Prostate gland (tissue), 2 donors: ENCODE measurements at regions not wholly inside any gene's neighbourhood (a gene's known extent, or its start where the extent isn't known, plus 50 kb on each side); places are given as distances from the start of the nearest gene placed in this dataset.

Experiments
- POLR2A ChIP-seq: fragments of 450-650 bp; IDR thresholded peaks from one replicate; pipeline ENCODE4 v1.6.1; 2016; ENCODE audit warnings: antibody characterized with exemption, mild to moderate bottlenecking
- TF ChIP-seq, protein P1 (sequence below), 4 experiments: fragments of 200-600 bp in 2 of 4; fragments of 450-650 bp in 2 of 4; sonication (generic) in 2 of 4; IDR thresholded peaks; 1 replicate in 3 of 4; 2 replicates in 1 of 4; pipeline ENCODE4 v1.5.1; 2016 to 2019; ENCODE audit warnings: antibody characterized with exemption in 4 of 4, mild to moderate bottlenecking in 2 of 4, moderate library complexity in 2 of 4

DNA sequence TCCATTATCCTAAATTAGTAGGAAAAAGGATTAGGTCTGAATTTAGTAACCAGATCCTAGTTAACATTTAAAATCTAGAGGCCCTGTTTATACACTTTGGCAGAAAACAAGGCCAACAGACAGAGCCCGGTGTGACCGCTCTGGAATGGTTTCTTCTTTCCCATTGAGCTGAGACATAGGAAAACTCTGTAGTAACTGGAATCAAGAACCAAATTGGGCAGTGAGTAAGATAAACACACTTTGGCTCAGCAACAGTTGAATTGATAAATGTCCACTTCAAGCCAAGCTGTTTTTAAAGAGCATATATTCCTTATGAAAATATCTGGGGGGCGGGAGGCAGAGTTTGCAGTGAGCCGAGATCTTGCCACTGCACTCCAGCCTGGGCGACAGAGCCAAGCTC is 343.7 kb upstream of the SEMA3A start:
- TF ChIP-seq, protein P1, sequence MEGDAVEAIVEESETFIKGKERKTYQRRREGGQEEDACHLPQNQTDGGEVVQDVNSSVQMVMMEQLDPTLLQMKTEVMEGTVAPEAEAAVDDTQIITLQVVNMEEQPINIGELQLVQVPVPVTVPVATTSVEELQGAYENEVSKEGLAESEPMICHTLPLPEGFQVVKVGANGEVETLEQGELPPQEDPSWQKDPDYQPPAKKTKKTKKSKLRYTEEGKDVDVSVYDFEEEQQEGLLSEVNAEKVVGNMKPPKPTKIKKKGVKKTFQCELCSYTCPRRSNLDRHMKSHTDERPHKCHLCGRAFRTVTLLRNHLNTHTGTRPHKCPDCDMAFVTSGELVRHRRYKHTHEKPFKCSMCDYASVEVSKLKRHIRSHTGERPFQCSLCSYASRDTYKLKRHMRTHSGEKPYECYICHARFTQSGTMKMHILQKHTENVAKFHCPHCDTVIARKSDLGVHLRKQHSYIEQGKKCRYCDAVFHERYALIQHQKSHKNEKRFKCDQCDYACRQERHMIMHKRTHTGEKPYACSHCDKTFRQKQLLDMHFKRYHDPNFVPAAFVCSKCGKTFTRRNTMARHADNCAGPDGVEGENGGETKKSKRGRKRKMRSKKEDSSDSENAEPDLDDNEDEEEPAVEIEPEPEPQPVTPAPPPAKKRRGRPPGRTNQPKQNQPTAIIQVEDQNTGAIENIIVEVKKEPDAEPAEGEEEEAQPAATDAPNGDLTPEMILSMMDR (IDR thresholded peaks at IDR 0.05) = no peak
- no peak for TF ChIP-seq POLR2A
